ENCODE measurements at regions not wholly inside any gene's neighbourhood (a gene's known extent, or its start where the extent isn't known, plus 50 kb on each side); places are given as distances from the start of the nearest gene placed in this dataset. TPM values are rescaled to one million over a fixed set of nuclear protein-coding genes. Genes with fewer than 3 reads are reported as not detected.

- dilution Hi-C loops (cut with MboI; ENCODE audit: extremely low pct_ligation_motif_present, low sequenced_read_pairs), result no loop called here
- Histone ChIP-seq H3K4me2 (ENCODE audit: insufficient read depth, low read length) (no peak overlapping the region), H3K27me3 (ENCODE audit: control insufficient read depth in 2 of 2, insufficient read depth in 2 of 2, low read length in 2 of 2) (no peaks in the 10 kb centered on the region), H4K20me1 (replicated peaks; ENCODE audit: control insufficient read depth, extremely low read depth, insufficient read depth, low read length) (no peaks in the 10 kb centered on the region), H3K79me2 (ENCODE audit: control insufficient read depth, insufficient read depth, low read length) (no peaks in the 10 kb centered on the region), H3K36me3 (ENCODE audit: control insufficient read depth in 2 of 2, extremely low read depth in 1 of 2, insufficient read depth in 2 of 2, low read length in 2 of 2) (no peaks in the 10 kb centered on the region), H3K4me1 (ENCODE audit: control insufficient read depth, extremely low read depth, insufficient read depth, low read length) (no peaks in the 10 kb centered on the region), H3K27ac (ENCODE audit: insufficient read depth, low read depth, low read length) (no peak overlapping the region), H3K9me3 (replicated peaks; ENCODE audit: control insufficient read depth, insufficient read depth, low read length) (no peaks in the 10 kb centered on the region), H3K9me1 (replicated peaks; ENCODE audit: control insufficient read depth, extremely low read depth, insufficient read depth, low read length) (no peaks in the 10 kb centered on the region), H3K9ac (replicated peaks; ENCODE audit: extremely low read depth, insufficient read depth, low read length) (no peak overlapping the region), H2AFZ (ENCODE audit: low read depth, low read length) (no peak overlapping the region), H3K4me3 (replicated peaks in 1 of 3; ENCODE audit: insufficient read depth in 1 of 3, low read depth in 1 of 3, low read length in 3 of 3) (no peak overlapping the region)
- intact Hi-C loops (cut with micrococcal nuclease), result no loop called here
- no peak for FAIRE-seq
- TF ChIP-seq MYC (IDR thresholded peaks at IDR 0.05; ENCODE audit: low read depth, low read length), result no peak
- TF ChIP-seq EZH2 (IDR thresholded peaks at IDR 0.05; ENCODE audit: borderline replicate concordance, low read depth, low read length, severe bottlenecking), result no peak
- no peak for TF ChIP-seq POLR2A (IDR thresholded peaks at IDR 0.05; ENCODE audit: low read depth, low read length)
- no peak for TF ChIP-seq CTCF (IDR thresholded peaks at IDR 0.05; ENCODE audit: extremely low read depth in 1 of 2, insufficient read depth in 1 of 2, low read depth in 1 of 2, low read length in 2 of 2)
- no peak for TF ChIP-seq MAX (IDR thresholded peaks at IDR 0.05; ENCODE audit: insufficient read depth, insufficient read length)
- no peak for TF ChIP-seq GATA2 (IDR thresholded peaks at IDR 0.05; ENCODE audit: insufficient read depth, insufficient read length, low read depth, low read length)
- no peak for TF ChIP-seq POLR2AphosphoS5 (IDR thresholded peaks at IDR 0.05; ENCODE audit: insufficient read depth, low read depth, low read length)
- TF ChIP-seq FOS (IDR thresholded peaks at IDR 0.05; ENCODE audit: borderline replicate concordance, insufficient read depth, low read length), result no peak
- no peak for TF ChIP-seq JUN (IDR thresholded peaks at IDR 0.05; ENCODE audit: borderline replicate concordance, insufficient read depth, insufficient read length, low read depth)
- no TSS peak for BruUV-seq (replicated peaks)
- no peak for DNase-seq (ENCODE audit: low read depth, low spot score)
- POLR2A ChIA-PET, result no interaction called here
- CTCF ChIA-PET, result no interaction called here
Measured at GRCh38 chr3:78545827-78546226, 1222.0 kb downstream of the ROBO1 start.

Small RNAs in the stretch of these regions (small RNA-seq; reads per million reads assigned to genes)
- gene RN7SKP61 (ENCODE audit: insufficient read depth, insufficient read length, low read depth, low replicate concordance) (not detected), gene RN7SL647P (ENCODE audit: insufficient read depth, insufficient read length, low read depth, low replicate concordance) (not detected), gene RNU6-217P (ENCODE audit: insufficient read depth, insufficient read length, low read depth, low replicate concordance) (not detected)

All from endothelial cell of umbilical vein (primary cell).